Tibial nerve (tissue), 4 donors: ENCODE measurements at regions not wholly inside any gene's neighbourhood (a gene's known extent, or its start where the extent isn't known, plus 50 kb on each side); places are given as distances from the start of the nearest gene placed in this dataset.

Source experiments
- DNase-seq, 2 donors: peaks; one replicate each; pipeline ENCODE4 v3.0.0-alpha.2; 2019; ENCODE audit warnings: low spot score in 2 of 2
- H3K27ac ChIP-seq, 4 donors: fragments of 200-600 bp; sonication (generic) in 3 of 4; one replicate each; pipeline ENCODE4 v1.5.1; 2017 to 2019; ENCODE audit warnings: mild to moderate bottlenecking in 1 of 4
- H3K27me3 ChIP-seq, 2 donors: fragments of 200-600 bp; sonication (generic) in 1 of 2; one replicate each; pipeline versions ENCODE4 v1.5.1 to v1.6.0; 2017 to 2019
- H3K36me3 ChIP-seq, 3 donors: fragments of 200-600 bp; sonication (generic); one replicate each; pipeline ENCODE4 v1.5.1; 2018 to 2019
- H3K4me1 ChIP-seq, 4 donors: fragments of 200-600 bp; sonication (generic) in 3 of 4; one replicate each; pipeline ENCODE4 v1.5.1; 2017 to 2019
- H3K4me3 ChIP-seq, 4 donors: fragments of 200-600 bp; sonication (generic) in 3 of 4; one replicate each; pipeline ENCODE4 v1.5.1; 2017 to 2019; ENCODE audit warnings: mild to moderate bottlenecking in 1 of 4, moderate library complexity in 1 of 4
- H3K9me3 ChIP-seq, 4 donors: fragments of 200-600 bp; sonication (generic) in 3 of 4; one replicate each; pipeline ENCODE4 v1.5.1; 2017 to 2019
- CTCF ChIP-seq, 5 experiments: fragments of 200-600 bp in 3 of 5; fragments of 450-650 bp in 2 of 5; sonication (generic) in 3 of 5; IDR thresholded peaks; one replicate each; pipeline ENCODE4 v1.5.1; 2016 to 2019; ENCODE audit warnings: antibody characterized with exemption in 5 of 5, mild to moderate bottlenecking in 3 of 5, moderate library complexity in 2 of 5
- EP300 ChIP-seq, 2 donors: sonication (generic); formaldehyde crosslinking; IDR thresholded peaks; one replicate each; pipeline ENCODE4 v1.6.1; 2017; ENCODE audit warnings: antibody characterized with exemption in 2 of 2, mild to moderate bottlenecking in 1 of 2
- POLR2A ChIP-seq, 2 donors: fragments of 450-650 bp; IDR thresholded peaks; one replicate each; pipeline ENCODE4 v1.6.1; 2017; ENCODE audit warnings: antibody characterized with exemption in 2 of 2, mild to moderate bottlenecking in 2 of 2, moderate library complexity in 2 of 2
- WGBS, 2 donors: methylation state at CpG; one replicate each; pipeline ENCODE4 v1.1.5; 2018; 5-methylcytosine and 5-hydroxymethylcytosine counted together

- Histone ChIP-seq H3K4me1 (no peaks in the 10 kb centered on the region), H3K36me3 (no peaks in the 10 kb centered on the region), H3K27ac (no peak overlapping the region), H3K9me3 (peaks cover 0 to 64% (median 20%) of the 10 kb centered on the region in 4 donors), H3K27me3 (no peaks in the 10 kb centered on the region), H3K4me3 (no peak overlapping the region)
- TF ChIP-seq CTCF (IDR thresholded peaks at IDR 0.05) (no peak), POLR2A (IDR thresholded peaks at IDR 0.05) (no peak), EP300 (IDR thresholded peaks at IDR 0.05) (no peak)
- no peak for DNase-seq
- 61 to 67% methylated on average over 3 of the region's 3 CpGs for WGBS, 2 donors
Measured at GRCh38 chr7:63087575-63088190, 911.0 kb upstream of the ZNF722 start.

GRCh38 chr7:63092951-63093350 is 905.7 kb upstream of the ZNF722 start:
- no peak for TF ChIP-seq CTCF (IDR thresholded peaks at IDR 0.05)
- TF ChIP-seq EP300 (IDR thresholded peaks at IDR 0.05) = no peak
- no peak for TF ChIP-seq POLR2A (IDR thresholded peaks at IDR 0.05)
- peaks cover 0 to 51% (median 8%) of the 10 kb centered on the region in 4 donors for H3K9me3 ChIP-seq
- no peaks in the 10 kb centered on the region for H3K36me3 ChIP-seq
- no peak overlapping the region for H3K4me3 ChIP-seq
- H3K4me1 ChIP-seq = no peaks in the 10 kb centered on the region
- 66 to 68% methylated on average over 7 of the region's 7 CpGs for WGBS, 2 donors
- H3K27me3 ChIP-seq = no peaks in the 10 kb centered on the region
- DNase-seq = no peak
- no peak overlapping the region for H3K27ac ChIP-seq

- no peak overlapping the region for H3K27ac ChIP-seq
- H3K9me3 ChIP-seq = peaks cover 0 to 50% (median 7%) of the 10 kb centered on the region in 4 donors
- no peak overlapping the region for H3K4me3 ChIP-seq
- H3K27me3 ChIP-seq = no peaks in the 10 kb centered on the region
- TF ChIP-seq CTCF (IDR thresholded peaks at IDR 0.05) (no peak), EP300 (IDR thresholded peaks at IDR 0.05) (no peak), POLR2A (IDR thresholded peaks at IDR 0.05) (no peak)
- WGBS, 2 donors = 57 to 68% methylated on average over 1 of the region's 1 CpG
- no peaks in the 10 kb centered on the region for H3K4me1 ChIP-seq
- H3K36me3 ChIP-seq = no peaks in the 10 kb centered on the region
- no peak for DNase-seq
Measured at GRCh38 chr7:63093481-63093880, 905.2 kb upstream of the ZNF722 start.

- TF ChIP-seq CTCF (IDR thresholded peaks at IDR 0.05) = no peak
- no peak for TF ChIP-seq EP300 (IDR thresholded peaks at IDR 0.05)
- no peak for TF ChIP-seq POLR2A (IDR thresholded peaks at IDR 0.05)
- Histone ChIP-seq H3K27ac (no peak overlapping the region), H3K36me3 (no peaks in the 10 kb centered on the region), H3K4me3 (no peak overlapping the region), H3K9me3 (peaks cover 0 to 53% (median 0%) of the 10 kb centered on the region in 4 donors), H3K27me3 (no peaks in the 10 kb centered on the region), H3K4me1 (no peaks in the 10 kb centered on the region)
- DNase-seq = no peak
- WGBS, 2 donors = 67 to 70% methylated on average over 3 of the region's 3 CpGs
Measured at GRCh38 chr7:63096141-63096540, 902.5 kb upstream of the ZNF722 start.

GRCh38 chr7:63104666-63105065 is 894.0 kb upstream of the ZNF722 start:
- no peak for TF ChIP-seq POLR2A (IDR thresholded peaks at IDR 0.05)
- no peak for TF ChIP-seq CTCF (IDR thresholded peaks at IDR 0.05)
- H3K9me3 ChIP-seq = peaks cover 0 to 25% (median 0%) of the 10 kb centered on the region in 4 donors
- no peak for DNase-seq
- no peak overlapping the region for H3K27ac ChIP-seq
- H3K4me1 ChIP-seq = no peaks in the 10 kb centered on the region
- no peaks in the 10 kb centered on the region for H3K27me3 ChIP-seq
- H3K36me3 ChIP-seq = no peaks in the 10 kb centered on the region
- H3K4me3 ChIP-seq = no peak overlapping the region
- WGBS, 2 donors = 70 to 81% methylated on average over 4 of the region's 4 CpGs
